Thymus (tissue), 11 donors: ENCODE measurements at regions not wholly inside any gene's neighbourhood (a gene's known extent, or its start where the extent isn't known, plus 50 kb on each side); places are given as distances from the start of the nearest gene placed in this dataset.
"Not testable (repeated sequence)": the region's sequence is repeated elsewhere in the genome, so short reads cannot be mapped to it uniquely, and the experiment has no call there.

Source experiments
- DNase-seq, 9 donors: peaks; one replicate each; pipeline ENCODE4 v3.0.0-alpha.2; 2013; ENCODE audit warnings: low spot score in 9 of 9, low read depth in 6 of 9, missing footprints in 1 of 9
- H3K27ac ChIP-seq, 2 donors: one replicate each; pipeline ENCODE4 v1.5.1; 2013; ENCODE audit warnings: control low read depth in 1 of 2, low read depth in 1 of 2, low read length in 1 of 2, mild to moderate bottlenecking in 1 of 2, moderate library complexity in 1 of 2
- H3K27me3 ChIP-seq, 2 donors: one replicate each; pipeline ENCODE4 v1.5.1; 2013; ENCODE audit warnings: low read length in 1 of 2; ENCODE audit not compliant: control insufficient read depth in 2 of 2, insufficient read depth in 1 of 2
- H3K36me3 ChIP-seq, 2 donors: one replicate each; pipeline ENCODE4 v1.5.1; 2013; ENCODE audit warnings: low read length in 1 of 2, mild to moderate bottlenecking in 1 of 2, moderate library complexity in 1 of 2; ENCODE audit not compliant: control insufficient read depth in 2 of 2, insufficient read depth in 2 of 2
- H3K4me1 ChIP-seq, 2 donors: one replicate each; pipeline ENCODE4 v1.5.1; 2013; ENCODE audit warnings: low read length in 2 of 2; ENCODE audit not compliant: control insufficient read depth in 2 of 2, insufficient read depth in 2 of 2
- H3K4me3 ChIP-seq, 2 donors: one replicate each; pipeline ENCODE4 v1.5.1; 2013; ENCODE audit warnings: low read length in 2 of 2, control low read depth in 1 of 2, mild to moderate bottlenecking in 1 of 2
- H3K9me3 ChIP-seq, 2 donors: one replicate each; pipeline ENCODE4 v1.5.1; 2013; ENCODE audit warnings: low read length in 1 of 2, mild to moderate bottlenecking in 1 of 2; ENCODE audit not compliant: control insufficient read depth in 2 of 2, insufficient read depth in 1 of 2
- WGBS: extraction: QIAGEN DNeasy Blood & Tissue Kit; methylation state at CpG from one replicate; pipeline ENCODE4 v1.1.7; 2013; 5-methylcytosine and 5-hydroxymethylcytosine counted together
- donor health status: healthy.

GRCh38 chr15:44883199-44883877, 73.1 kb upstream of the TERB2 start:
- no peaks in the 10 kb centered on the region for H3K4me1 ChIP-seq

DNA sequence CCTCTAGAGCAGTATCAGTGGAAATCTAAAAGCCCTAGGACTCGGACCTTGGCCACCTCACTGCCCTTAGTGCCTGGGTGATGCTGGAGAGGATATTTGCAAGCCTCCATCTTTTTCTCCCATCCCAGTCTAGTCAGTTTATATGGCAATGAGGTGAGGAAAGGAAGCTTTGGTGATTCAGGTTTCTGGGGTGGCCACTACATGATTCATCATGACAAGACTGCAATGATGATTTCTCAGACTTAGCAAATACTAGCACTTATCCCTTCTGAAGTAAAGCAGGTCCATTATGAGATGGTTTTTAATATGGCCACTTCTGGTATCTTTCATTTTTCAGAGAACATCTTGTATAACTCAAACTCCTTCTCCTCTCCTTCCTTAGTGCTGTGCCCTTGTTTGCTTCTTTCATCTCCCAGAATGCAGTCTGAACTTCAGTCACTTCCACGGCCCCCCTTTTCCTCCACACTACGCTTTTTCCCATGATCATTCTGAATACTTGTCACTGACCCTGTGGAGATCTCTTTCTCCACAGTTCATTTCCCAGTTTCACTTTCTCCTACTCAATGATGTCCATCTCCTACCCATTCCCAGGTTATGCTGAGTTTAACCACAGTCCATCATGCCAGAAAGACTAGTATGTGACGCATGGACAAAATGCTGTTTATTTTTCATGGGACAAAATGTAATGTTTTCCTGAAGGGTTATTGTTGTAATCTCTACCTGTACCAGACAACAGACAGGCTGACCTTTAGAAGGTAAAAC, 57.4 kb upstream of the TERB2 start:
- WGBS = 95% methylated on average over 2 of the region's 4 CpGs
- not testable (repeated sequence) for H3K27ac ChIP-seq, DNase-seq

More at GRCh38 chr15:44883199-44883877, 73.1 kb upstream of the TERB2 start:
- DNase-seq = no peak
- no peaks in the 10 kb centered on the region for H3K27me3 ChIP-seq
- WGBS = 98% methylated on average over 5 of the region's 5 CpGs
- no peaks in the 10 kb centered on the region for H3K36me3 ChIP-seq
- no peak overlapping the region for H3K4me3 ChIP-seq
- no peaks in the 10 kb centered on the region for H3K9me3 ChIP-seq
- no peak overlapping the region for H3K27ac ChIP-seq

DNA sequence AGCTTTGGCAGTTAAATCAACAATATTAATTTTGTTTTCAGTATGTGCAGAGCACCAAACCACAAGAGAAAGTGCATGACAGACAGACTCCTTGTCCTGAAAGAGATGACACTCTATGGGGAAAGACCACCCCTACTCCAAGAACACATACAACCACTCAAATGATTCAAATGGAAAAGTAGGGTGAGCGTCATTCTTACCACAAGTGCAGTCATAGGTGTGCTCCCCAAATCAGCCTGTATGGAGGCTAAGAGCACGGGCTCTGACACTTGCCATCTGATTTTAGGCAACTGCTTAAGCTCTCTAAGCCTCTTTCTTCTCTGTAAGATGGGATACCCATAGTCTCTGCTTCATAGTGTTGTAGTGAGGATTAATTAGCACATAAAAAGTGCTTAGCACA, 56.7 kb upstream of the TERB2 start:
- not testable (repeated sequence) for H3K27ac ChIP-seq, H3K4me1 ChIP-seq, H3K4me3 ChIP-seq, DNase-seq, H3K9me3 ChIP-seq, H3K27me3 ChIP-seq, H3K36me3 ChIP-seq
- WGBS = 95% methylated on average over 2 of the region's 2 CpGs

More for the DNA sequence above, 57.4 kb upstream of the TERB2 start:
- not testable (repeated sequence) for H3K4me3 ChIP-seq, H3K36me3 ChIP-seq, H3K4me1 ChIP-seq, H3K27me3 ChIP-seq, H3K9me3 ChIP-seq

DNA sequence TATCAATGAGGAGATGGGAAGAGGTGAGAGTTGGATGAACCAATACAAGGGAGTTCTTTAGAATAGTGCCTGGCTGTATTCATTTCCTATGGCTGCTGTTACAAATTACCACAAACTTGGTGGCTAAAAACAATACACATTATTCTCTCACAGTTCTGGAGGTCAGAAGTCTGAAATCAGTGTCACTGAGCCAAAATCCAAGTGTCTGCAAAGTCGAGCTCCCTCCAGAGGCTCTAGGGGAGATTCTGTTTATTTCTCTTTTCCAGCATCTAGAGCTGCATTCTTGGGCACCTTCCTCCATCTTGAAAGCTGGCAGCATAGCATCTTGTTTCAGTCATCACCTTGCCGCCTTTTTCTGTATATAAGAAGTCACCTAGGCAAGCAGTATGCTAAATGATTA, 55.7 kb upstream of the TERB2 start:
- H3K36me3 ChIP-seq, DNase-seq, H3K27ac ChIP-seq, H3K4me1 ChIP-seq, H3K4me3 ChIP-seq, H3K9me3 ChIP-seq, H3K27me3 ChIP-seq: not testable (repeated sequence)
- WGBS = 94% methylated on average over 2 of the region's 2 CpGs

GRCh38 chr15:44903281-44903680, 53.2 kb upstream of the TERB2 start:
- WGBS = 98% methylated on average over 1 of the region's 1 CpG
- H3K27ac ChIP-seq, H3K4me1 ChIP-seq, H3K4me3 ChIP-seq, H3K9me3 ChIP-seq, H3K36me3 ChIP-seq, DNase-seq, H3K27me3 ChIP-seq: not testable (repeated sequence)

DNA sequence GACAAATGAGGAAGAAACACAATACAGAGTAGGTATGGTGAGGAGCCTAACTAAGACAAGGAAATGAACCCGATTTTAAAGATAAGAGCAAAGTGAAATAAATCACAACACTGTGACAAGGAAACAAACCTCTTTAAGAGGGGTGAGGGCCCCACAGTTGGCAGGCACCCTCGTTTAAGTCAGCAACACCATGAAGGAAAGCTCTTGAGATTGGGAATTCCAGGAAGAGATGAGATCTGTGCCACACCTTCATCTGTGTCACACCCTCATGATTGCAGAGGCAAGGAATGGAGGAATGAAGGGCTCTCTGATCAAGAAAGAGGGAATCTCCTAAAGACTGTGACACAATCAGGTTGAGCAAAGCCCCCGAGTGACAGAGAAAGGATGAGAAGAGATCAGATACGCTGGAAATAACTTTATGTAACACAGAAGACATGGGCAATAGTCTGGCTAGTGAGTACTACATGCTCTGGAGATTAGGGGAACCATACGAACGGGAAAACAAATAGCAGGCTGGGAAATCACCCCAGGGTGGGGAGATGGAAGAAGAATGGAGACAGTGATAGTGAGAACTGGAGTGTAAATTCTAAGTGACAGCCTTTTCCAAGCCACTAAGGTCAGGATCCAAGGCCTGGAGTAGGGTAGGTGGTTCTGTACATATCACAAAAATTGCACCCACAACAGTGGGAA, 51.7 kb upstream of the TERB2 start:
- H3K27me3 ChIP-seq, H3K4me1 ChIP-seq, H3K9me3 ChIP-seq, DNase-seq, H3K4me3 ChIP-seq, H3K27ac ChIP-seq, H3K36me3 ChIP-seq: not testable (repeated sequence)
- 65% methylated on average over 6 of the region's 6 CpGs for WGBS
